Neutrophil (primary cell): ENCODE measurements at regions not wholly inside any gene's neighbourhood (a gene's known extent, or its start where the extent isn't known, plus 50 kb on each side); places are given as distances from the start of the nearest gene placed in this dataset.

Experiments used
- H3K27ac ChIP-seq: fragments of 200-600 bp; sonication (generic); 2 replicates; pipeline ENCODE4 v1.5.1; 2016; ENCODE audit warnings: mild to moderate bottlenecking, moderate library complexity
- H3K27me3 ChIP-seq: fragments of 200-600 bp; sonication (generic); 2 replicates; pipeline ENCODE4 v1.6.0; 2016; ENCODE audit warnings: mild to moderate bottlenecking
- H3K36me3 ChIP-seq: fragments of 200-600 bp; sonication (generic); 2 replicates; pipeline ENCODE4 v1.5.1; 2017
- H3K4me1 ChIP-seq, 2 experiments: fragments of 200-600 bp in 1 of 2; sonication (generic) in 1 of 2; 1 replicate in 1 of 2; 2 replicates in 1 of 2; pipeline versions ENCODE4 v1.5.1 to v1.6.1; 2013 to 2016; ENCODE audit warnings: low read depth in 1 of 2, low read length in 1 of 2, mild to moderate bottlenecking in 1 of 2, moderate library complexity in 1 of 2; ENCODE audit not compliant: control insufficient read depth in 1 of 2, insufficient read depth in 1 of 2
- H3K4me3 ChIP-seq, 2 experiments: fragments of 200-600 bp in 1 of 2; sonication (generic) in 1 of 2; 1 replicate in 1 of 2; 2 replicates in 1 of 2; pipeline ENCODE4 v1.5.1; 2013 to 2016; ENCODE audit warnings: low read depth in 1 of 2, low read length in 1 of 2, mild to moderate bottlenecking in 1 of 2, moderate library complexity in 1 of 2
- H3K9me3 ChIP-seq: fragments of 200-600 bp; sonication (generic); 2 replicates; pipeline ENCODE4 v1.5.1; 2016
- CTCF ChIP-seq: fragments of 200-600 bp; sonication (generic); IDR thresholded peaks from 2 replicates; pipeline ENCODE4 v1.5.1; 2016; ENCODE audit warnings: antibody characterized with exemption

GRCh38 chr3:31249545-31249944 lies 283.2 kb upstream of the STT3B start:
- H3K27me3 ChIP-seq: no peaks in the 10 kb centered on the region
- no peaks in the 10 kb centered on the region for H3K9me3 ChIP-seq
- TF ChIP-seq CTCF: no peak
- no peak overlapping the region for H3K4me3 ChIP-seq
- H3K27ac ChIP-seq: no peak overlapping the region
- H3K4me1 ChIP-seq: no peaks in the 10 kb centered on the region
- H3K36me3 ChIP-seq: no peaks in the 10 kb centered on the region

GRCh38 chr3:31250116-31250777 lies 282.5 kb upstream of the STT3B start:
- Histone ChIP-seq H3K27me3 (no peaks in the 10 kb centered on the region), H3K4me1 (no peaks in the 10 kb centered on the region), H3K27ac (no peak overlapping the region), H3K36me3 (no peaks in the 10 kb centered on the region), H3K9me3 (no peaks in the 10 kb centered on the region), H3K4me3 (no peak overlapping the region)
- TF ChIP-seq CTCF: no peak

GRCh38 chr3:31251083-31251482 lies 281.6 kb upstream of the STT3B start:
- TF ChIP-seq CTCF: no peak
- no peaks in the 10 kb centered on the region for H3K27me3 ChIP-seq
- no peaks in the 10 kb centered on the region for H3K36me3 ChIP-seq
- H3K4me1 ChIP-seq: no peaks in the 10 kb centered on the region
- no peaks in the 10 kb centered on the region for H3K9me3 ChIP-seq
- no peak overlapping the region for H3K4me3 ChIP-seq
- no peak overlapping the region for H3K27ac ChIP-seq

- Histone ChIP-seq H3K4me1 (no peaks in the 10 kb centered on the region), H3K27ac (no peak overlapping the region), H3K27me3 (no peaks in the 10 kb centered on the region), H3K9me3 (no peaks in the 10 kb centered on the region), H3K4me3 (no peak overlapping the region), H3K36me3 (no peaks in the 10 kb centered on the region)
- no peak for TF ChIP-seq CTCF
These were observed 280.2 kb upstream of the STT3B start for GRCh38 chr3:31252216-31253185.

- H3K27me3 ChIP-seq: no peaks in the 10 kb centered on the region
These were observed 278.9 kb upstream of the STT3B start for GRCh38 chr3:31253782-31254181.

More at GRCh38 chr3:31253782-31254181, 278.9 kb upstream of the STT3B start:
- no peaks in the 10 kb centered on the region for H3K36me3 ChIP-seq
- no peak for TF ChIP-seq CTCF
- H3K9me3 ChIP-seq: no peaks in the 10 kb centered on the region
- no peak overlapping the region for H3K4me3 ChIP-seq
- no peak overlapping the region for H3K27ac ChIP-seq
- H3K4me1 ChIP-seq: no peaks in the 10 kb centered on the region
